Left lung (tissue), 4 donors: ENCODE measurements at regions not wholly inside any gene's neighbourhood (a gene's known extent, or its start where the extent isn't known, plus 50 kb on each side); places are given as distances from the start of the nearest gene placed in this dataset.

Experiments
- ATAC-seq: fragments of 200-7000 bp; cut with Tn5 transposase; one replicate; pipeline ENCODE4 v1.9.1; 2020; ENCODE audit warnings: moderate library complexity
- DNase-seq, 4 donors: peaks; one replicate each; pipeline ENCODE4 v3.0.0-alpha.2; 2013 to 2020
- H3K27ac ChIP-seq, 2 donors: fragments of 200-600 bp; sonication (generic) in 1 of 2; one replicate each; pipeline versions ENCODE4 v1.5.0 to v1.8.0; 2020 to 2021
- H3K27me3 ChIP-seq, 2 donors: fragments of 200-600 bp; sonication (generic) in 1 of 2; one replicate each; pipeline versions ENCODE4 v1.5.0 to v1.8.0; 2020 to 2021
- H3K36me3 ChIP-seq, 2 donors: fragments of 200-600 bp; sonication (generic) in 1 of 2; one replicate each; pipeline versions ENCODE4 v1.5.0 to v1.8.0; 2020 to 2021
- H3K4me1 ChIP-seq, 2 donors: fragments of 200-600 bp; one replicate each; pipeline ENCODE4 v1.8.0; 2021
- H3K4me3 ChIP-seq, 2 donors: fragments of 200-600 bp; sonication (generic) in 1 of 2; one replicate each; pipeline versions ENCODE4 v1.5.0 to v1.8.0; 2020 to 2021; ENCODE audit warnings: mild to moderate bottlenecking in 1 of 2
- H3K9me3 ChIP-seq, 2 donors: fragments of 200-600 bp; sonication (generic) in 1 of 2; one replicate each; pipeline versions ENCODE4 v1.5.0 to v1.8.0; 2020 to 2021
- CTCF ChIP-seq, 2 donors: fragments of 200-600 bp; sonication (generic) in 1 of 2; IDR thresholded peaks; one replicate each; pipeline versions ENCODE4 v1.5.0 to v1.8.0; 2021; ENCODE audit warnings: antibody characterized with exemption in 2 of 2
- intact Hi-C, 2 donors: fragments of 100-400 bp; cut with DNase I; formaldehyde crosslinking; loops; one replicate each; pipeline versions ENCODE4 v1.11.2 to v1.14.2; 2022
- donor health status: DM: no; HTN: yes; CAD: no.
- donor health status: DM: no; HTN: no; CAD: no.

DNA sequence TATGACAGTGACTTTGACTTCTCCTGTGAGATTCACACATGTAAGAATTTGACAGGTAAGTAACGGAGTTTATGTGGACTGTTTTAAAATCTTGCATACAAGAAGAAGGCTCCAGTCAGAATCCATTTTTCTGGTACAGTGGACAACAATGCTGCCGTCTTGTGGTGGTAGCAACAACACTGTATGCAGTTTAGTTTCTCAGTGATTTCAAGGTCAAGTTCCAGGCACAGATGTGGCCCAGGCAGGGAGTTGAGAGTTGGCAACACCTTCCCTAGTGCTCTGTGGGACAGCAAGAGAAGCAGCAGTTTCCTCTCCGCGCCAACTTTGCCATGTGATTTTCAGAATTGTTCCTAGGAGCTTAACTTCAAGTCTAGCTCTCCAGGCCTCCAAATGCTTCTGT, 56.0 kb upstream of the STPG2 start:
- no peak for TF ChIP-seq CTCF (IDR thresholded peaks at IDR 0.05)
- peaks cover 0 to 38% of the 10 kb centered on the region in 2 donors for H3K9me3 ChIP-seq
- H3K4me1 ChIP-seq: no peaks in the 10 kb centered on the region
- no peaks in the 10 kb centered on the region for H3K36me3 ChIP-seq
- H3K4me3 ChIP-seq: no peak overlapping the region
- intact Hi-C loops: no loop called here
- ATAC-seq (no peak), DNase-seq (no peak)
- no peak overlapping the region for H3K27ac ChIP-seq
- H3K27me3 ChIP-seq: no peaks in the 10 kb centered on the region

- no peak for ATAC-seq
- Histone ChIP-seq H3K9me3 (peaks cover 9 to 55% of the 10 kb centered on the region in 2 donors), H3K36me3 (no peaks in the 10 kb centered on the region), H3K27me3 (no peaks in the 10 kb centered on the region), H3K4me1 (no peaks in the 10 kb centered on the region), H3K27ac (no peak overlapping the region), H3K4me3 (no peak overlapping the region)
- TF ChIP-seq CTCF (IDR thresholded peaks at IDR 0.05): no peak
- DNase-seq: no peak
- intact Hi-C loops: no loop called here
Observed at GRCh38 chr4:98195005-98195404, 51.7 kb upstream of the STPG2 start.

GRCh38 chr4:98193459-98194105, 50.3 kb upstream of the STPG2 start:
- no peaks in the 10 kb centered on the region for H3K27me3 ChIP-seq
- ATAC-seq (no peak), DNase-seq (no peak)
- TF ChIP-seq CTCF (IDR thresholded peaks at IDR 0.05): no peak
- H3K9me3 ChIP-seq: peaks cover 9 to 55% of the 10 kb centered on the region in 2 donors
- no peaks in the 10 kb centered on the region for H3K36me3 ChIP-seq
- H3K4me3 ChIP-seq: no peak overlapping the region
- intact Hi-C loops: no loop called here
- H3K4me1 ChIP-seq: no peaks in the 10 kb centered on the region
- H3K27ac ChIP-seq: no peak overlapping the region
